ENCODE measurements at regions not wholly inside any gene's neighbourhood (a gene's known extent, or its start where the extent isn't known, plus 50 kb on each side); places are given as distances from the start of the nearest gene placed in this dataset.

GRCh38 chr10:3421537-3422257, 249.1 kb upstream of the PITRM1 start:
- TF ChIP-seq PATZ1 (CRISPR knock-in tag; IDR thresholded peaks at IDR 0.05; ENCODE audit: borderline replicate concordance) (no peak), RARB (CRISPR knock-in tag; IDR thresholded peaks at IDR 0.05) (no peak)
